HuH-7.5 (cell line): ENCODE measurements at regions not wholly inside any gene's neighbourhood (a gene's known extent, or its start where the extent isn't known, plus 50 kb on each side); places are given as distances from the start of the nearest gene placed in this dataset.

Source experiments
- DNase-seq: peaks from one replicate; pipeline ENCODE4 v3.0.0; 2011; ENCODE audit warnings: low spot score

DNA sequence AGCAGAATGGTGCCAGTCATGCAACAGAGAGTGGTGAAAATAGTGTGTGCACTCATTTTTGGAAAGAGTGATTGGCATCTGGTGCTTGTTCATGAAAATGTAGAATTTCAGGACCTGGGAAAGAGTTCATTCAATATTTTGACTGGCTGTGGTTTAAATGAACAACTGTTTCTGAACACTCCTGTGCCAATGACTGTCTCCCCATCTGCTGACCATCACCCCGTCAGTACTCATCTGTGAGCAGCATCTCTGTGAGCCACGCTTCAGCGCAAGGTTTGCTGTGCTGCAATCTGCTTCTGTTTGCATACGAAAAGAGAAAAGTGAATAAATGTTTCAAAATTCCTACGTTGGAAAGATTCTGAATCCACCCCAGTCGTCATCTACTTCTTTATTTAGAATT lies 77.9 kb upstream of the RUNX1 start:
- DNase-seq = no peak

DNA sequence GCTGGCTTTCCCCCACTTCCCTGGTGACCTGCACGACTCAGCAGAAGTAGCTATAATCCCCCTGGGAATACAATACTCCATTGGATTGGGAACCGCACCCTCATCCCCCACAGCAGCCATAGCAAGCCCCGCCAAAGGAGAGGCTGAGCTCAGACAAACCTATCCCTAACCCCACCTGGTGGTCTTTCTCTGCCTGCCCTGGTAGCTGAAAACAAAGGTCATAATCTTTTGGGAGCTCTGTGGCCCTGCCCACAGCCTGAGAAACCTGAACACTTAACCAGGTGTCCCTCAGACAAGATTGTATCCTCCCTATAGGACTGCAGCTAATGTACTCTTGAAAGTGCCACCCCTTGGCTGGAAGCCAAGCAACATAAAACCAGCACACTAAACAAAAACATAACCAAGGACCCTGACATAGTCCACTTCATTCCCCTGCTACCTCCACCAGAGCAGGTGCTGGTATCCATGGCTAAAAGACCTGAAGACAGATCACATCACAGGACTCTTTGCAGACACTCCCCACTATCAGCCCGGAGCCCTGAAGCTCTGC lies 71.6 kb upstream of the RUNX1 start:
- no peak for DNase-seq

DNA sequence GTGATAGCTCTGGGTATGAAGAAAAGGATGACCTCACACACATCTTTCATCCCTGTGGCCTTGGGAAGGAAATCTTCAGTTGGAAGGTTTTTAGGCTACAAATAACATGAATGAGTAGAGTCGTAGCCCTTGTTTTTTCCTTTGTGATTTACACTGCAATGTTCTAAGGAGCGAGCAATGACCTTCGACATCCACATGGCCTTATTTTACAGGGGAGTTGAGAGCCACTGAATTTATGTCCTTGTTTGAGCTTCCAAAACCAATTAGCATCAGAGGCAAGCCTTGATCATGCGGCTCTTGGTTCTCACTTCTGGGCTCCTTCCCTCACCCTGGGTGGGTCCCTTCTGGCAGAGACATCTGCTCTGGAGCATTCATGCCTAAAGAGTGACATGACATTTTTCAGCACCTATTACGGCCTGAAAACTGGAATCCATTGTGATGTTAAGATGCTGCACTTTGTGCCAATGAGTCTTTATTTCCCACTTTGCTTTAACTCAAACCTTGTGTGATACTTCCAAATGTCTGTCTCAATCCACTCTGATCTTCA lies 70.5 kb upstream of the RUNX1 start:
- no peak for DNase-seq

DNA sequence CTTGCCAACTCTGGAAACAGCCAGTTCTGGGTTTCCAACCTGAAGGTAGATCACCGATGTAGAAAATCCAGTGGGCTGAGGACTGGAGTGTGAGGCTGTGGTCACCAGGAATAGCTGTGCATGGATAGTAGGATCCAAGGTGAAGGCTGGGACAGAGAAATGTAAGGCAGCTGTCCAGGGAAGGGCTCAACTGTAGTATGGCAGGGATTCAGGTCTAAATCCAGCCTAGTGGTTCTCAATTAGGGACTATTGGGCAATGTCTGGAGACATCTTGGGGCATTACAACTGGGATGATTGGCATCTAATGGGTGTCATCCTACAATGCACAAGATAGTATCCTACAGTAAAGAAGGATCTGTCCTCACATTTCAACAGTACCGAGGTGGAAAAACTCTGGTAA lies 67.7 kb upstream of the RUNX1 start:
- no peak for DNase-seq

DNA sequence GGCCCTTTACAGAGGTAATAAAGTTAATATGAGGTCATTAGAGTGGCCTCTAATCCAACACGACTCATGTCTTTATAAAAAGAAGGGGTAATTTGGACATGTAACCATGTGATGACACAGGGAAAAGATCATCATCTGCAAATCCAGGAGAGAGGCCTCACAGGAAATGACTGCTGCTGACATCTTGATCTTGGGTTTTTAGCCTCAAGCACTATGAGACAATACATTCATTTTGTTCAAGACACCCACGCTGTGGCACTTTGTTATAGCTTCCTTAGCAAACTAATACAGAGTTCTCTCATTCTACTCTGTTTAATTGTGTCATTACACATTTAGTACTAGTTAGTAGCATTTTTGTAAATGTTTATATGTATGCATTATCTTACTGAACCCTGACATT lies 64.0 kb upstream of the RUNX1 start:
- DNase-seq = no peak

DNA sequence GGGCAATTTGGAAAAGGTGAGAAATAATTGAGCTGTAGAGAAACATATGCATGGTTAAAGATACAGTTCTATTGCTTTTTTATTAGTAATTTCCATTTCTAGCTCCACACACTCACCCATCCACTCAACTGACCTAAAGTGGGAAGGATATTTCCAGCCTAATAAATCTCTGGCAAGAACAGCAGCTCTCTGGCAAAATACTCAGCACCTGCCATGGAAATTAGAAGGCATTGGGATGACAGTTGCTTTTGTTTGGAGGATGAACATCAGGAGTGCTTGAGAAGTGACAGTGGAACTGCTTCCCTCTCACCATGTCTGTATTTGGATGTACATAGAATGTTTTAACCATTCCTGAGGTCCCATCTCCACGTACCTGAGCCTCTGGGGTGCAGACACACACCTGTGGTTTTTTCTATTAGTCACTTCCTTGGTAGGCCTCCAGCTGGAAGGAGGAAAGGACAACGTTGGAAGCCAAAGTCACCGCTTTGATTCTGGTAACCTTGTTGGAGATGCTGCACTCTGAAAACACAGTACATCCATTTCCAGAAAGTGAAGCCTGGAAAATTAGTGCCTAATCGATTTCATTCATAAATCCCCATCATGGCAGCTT lies 62.3 kb upstream of the RUNX1 start:
- DNase-seq = no peak

DNA sequence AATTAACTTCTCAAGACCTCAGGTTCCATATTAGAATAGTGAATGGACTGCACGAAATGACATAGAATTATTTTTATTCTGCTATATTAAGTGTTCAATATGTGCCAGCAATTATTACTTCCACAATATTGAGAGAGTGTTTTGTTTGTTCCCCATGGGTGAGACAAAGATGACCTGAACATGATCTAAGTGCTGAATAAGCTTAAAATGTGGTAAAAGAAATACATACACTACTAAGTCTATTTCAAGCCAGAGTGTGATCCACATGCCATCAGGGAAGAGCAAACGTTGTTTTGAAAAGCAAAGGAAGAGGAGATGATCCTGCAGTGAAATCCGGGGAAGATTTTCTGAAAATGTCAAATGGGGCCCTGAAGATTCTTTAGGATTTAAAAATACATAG lies 59.8 kb upstream of the RUNX1 start:
- no peak for DNase-seq

DNA sequence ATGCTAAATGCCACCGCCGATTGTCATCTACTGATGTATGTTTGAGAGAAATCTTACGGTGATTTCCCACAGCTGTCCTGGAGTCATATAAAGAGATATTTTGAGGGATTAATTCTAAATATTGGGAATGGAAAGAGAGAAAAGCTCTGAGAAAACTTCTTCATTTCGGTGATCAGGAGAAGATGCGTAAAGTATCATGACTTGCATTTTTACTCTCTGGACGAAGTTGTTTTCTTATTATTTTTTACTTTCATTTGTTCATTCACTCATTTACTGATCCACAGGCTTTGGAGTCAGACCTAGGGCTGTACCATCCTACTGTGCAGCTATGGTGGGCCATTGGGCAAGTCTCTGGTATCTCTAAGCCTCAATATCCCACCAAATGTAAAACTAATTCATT lies 58.4 kb upstream of the RUNX1 start:
- DNase-seq = no peak

DNA sequence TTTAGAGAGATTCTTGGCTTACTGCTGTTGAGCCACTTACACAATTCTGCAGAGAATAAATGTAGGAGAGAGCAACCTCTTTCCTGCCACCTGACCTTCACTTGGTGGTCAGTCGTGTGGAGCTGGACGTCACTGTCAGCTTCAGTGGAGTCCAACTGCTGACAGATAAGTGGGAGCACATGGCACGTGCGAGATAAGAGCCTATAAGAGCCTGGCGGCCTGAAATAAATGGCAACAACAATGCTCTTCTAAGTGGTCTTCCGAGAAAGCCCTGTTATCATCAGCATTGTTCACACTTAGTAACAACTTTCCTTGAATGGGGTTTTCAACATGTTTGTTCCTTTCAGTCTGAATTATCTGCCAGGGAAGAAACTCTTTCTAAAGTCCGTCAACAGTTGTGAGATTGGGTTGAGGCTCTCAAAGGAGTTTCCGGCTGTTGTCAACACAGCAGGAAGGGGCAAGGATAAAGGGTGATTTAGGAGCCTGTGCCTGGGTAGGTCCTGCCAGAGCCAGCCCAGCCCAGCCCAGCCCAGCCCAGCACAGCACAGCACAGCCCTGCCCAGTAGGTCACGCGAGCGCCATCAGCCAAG lies 57.2 kb upstream of the RUNX1 start:
- DNase-seq = no peak

DNA sequence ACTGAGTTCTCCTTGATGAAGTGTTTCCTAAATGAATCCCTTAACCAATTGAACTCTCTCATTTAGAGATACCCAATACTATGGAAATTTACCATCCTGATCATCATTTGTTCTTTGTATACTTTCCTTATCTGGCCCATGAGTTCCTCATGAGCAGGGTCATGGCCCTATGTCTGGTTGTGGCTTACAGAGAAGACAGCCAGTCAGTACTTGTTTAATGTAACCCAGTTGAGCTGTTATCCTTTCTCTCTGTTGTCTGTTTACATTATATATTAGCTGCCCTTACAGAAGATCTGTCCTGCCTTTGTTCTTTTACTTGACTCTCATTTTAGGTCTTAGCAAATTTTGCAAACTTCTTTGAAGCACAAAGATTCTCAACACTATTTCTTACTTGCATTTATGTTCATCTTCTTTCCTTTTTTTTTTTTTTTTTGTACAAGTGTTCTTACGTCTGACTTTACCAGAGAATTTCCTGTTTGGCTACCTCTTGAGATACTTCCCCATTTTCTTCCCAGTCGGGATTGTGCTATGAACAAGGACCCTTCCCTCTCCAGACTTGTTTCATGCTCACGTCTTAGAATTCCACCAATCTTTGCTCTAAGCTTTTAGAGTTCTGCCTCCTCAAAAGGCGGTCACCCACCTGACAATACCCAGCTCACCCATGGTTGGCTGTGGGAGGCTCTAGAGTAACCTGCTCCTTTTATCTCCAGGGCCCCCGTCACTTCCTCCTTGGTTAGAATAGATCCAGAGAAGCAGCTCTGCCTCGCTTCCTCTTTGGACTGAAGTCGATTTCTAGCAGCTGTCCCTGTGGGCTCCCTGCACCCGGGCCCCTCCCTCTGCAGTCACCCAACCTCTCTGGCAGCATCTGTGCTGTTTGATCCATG lies 53.6 kb upstream of the RUNX1 start:
- DNase-seq = no peak

DNA sequence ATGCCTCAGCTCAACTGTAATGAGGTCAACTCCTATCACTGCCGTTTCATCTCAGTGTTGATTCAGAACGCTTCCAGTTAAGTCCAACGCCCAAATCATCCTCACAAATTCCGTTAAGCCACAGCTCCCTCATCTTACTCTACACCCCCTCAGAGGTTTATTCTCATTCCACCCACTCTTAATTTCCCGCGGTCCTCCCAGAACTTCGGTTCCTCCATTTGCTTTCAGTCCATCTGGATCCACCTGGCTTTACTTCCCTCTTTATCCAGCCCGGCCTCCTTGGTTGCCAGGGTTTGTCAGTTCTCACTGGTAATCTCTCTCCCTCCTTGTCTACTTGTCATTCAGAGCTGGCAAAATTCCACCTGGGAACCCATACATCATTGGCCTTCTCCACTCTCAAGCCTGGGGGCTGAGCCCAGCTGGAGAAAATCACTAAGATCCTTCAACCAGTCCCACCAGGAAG lies 51.3 kb upstream of the RUNX1 start:
- no peak for DNase-seq

DNA sequence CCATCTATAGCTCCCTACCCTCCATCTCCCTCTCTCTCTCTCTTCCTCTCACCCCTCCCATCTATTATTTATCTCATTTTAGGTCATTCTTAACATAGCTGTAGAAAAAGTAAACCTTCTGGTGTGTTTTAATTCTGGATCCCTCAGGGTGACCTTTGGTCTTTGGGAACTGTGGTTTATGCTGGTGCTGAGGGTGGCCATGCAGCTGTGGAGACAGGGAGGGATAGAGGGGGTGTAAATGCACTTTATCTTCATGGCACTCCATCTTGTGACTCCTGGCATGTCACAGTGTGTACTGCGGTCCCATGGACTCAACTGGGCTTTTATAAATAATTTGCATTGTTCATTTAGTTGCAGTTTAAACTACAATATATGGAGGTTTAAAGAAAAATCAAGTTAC lies 50.2 kb upstream of the RUNX1 start:
- no peak for DNase-seq
